Testis (tissue), 2 donors: ENCODE measurements at regions not wholly inside any gene's neighbourhood (a gene's known extent, or its start where the extent isn't known, plus 50 kb on each side); places are given as distances from the start of the nearest gene placed in this dataset.

Experiments
- DNase-seq: peaks from one replicate; pipeline ENCODE4 v3.0.0-alpha.2; 2019
- H3K27ac ChIP-seq, 2 donors: fragments of 200-600 bp; sonication (generic); one replicate each; pipeline ENCODE4 v1.5.1; 2019
- H3K27me3 ChIP-seq: fragments of 200-600 bp; sonication (generic); one replicate; pipeline ENCODE4 v1.5.1; 2019
- H3K36me3 ChIP-seq: fragments of 200-600 bp; sonication (generic); one replicate; pipeline ENCODE4 v1.5.1; 2017; ENCODE audit warnings: low read depth; ENCODE audit errors: missing control alignments
- H3K4me1 ChIP-seq: fragments of 200-600 bp; sonication (generic); one replicate; pipeline ENCODE4 v1.5.1; 2019
- H3K4me3 ChIP-seq, 2 donors: fragments of 200-600 bp; sonication (generic); one replicate each; pipeline ENCODE4 v1.5.1; 2017 to 2019
- H3K9me3 ChIP-seq: fragments of 200-600 bp; sonication (generic); one replicate; pipeline ENCODE4 v1.5.1; 2017
- CTCF ChIP-seq, 3 experiments: fragments of 450-650 bp in 2 of 3; fragments of 200-600 bp in 1 of 3; sonication (generic) in 1 of 3; IDR thresholded peaks; one replicate each; pipeline ENCODE4 v1.5.1; 2016 to 2019; ENCODE audit warnings: antibody characterized with exemption in 3 of 3, mild to moderate bottlenecking in 2 of 3, moderate library complexity in 1 of 3
- POLR2A ChIP-seq: fragments of 450-650 bp; IDR thresholded peaks from one replicate; pipeline ENCODE4 v1.6.1; 2017; ENCODE audit warnings: antibody characterized with exemption, mild to moderate bottlenecking, moderate library complexity
- WGBS, 2 donors: methylation state at CpG; one replicate each; pipeline ENCODE4 v1.1.5; 2018; 5-methylcytosine and 5-hydroxymethylcytosine counted together
- intact Hi-C: fragments of 100-400 bp; cut with DNase I; formaldehyde crosslinking; loops from one replicate; pipeline ENCODE4 v1.15.1; 2023; ENCODE audit warnings: low total_unique reads

GRCh38 chr10:124172181-124172916, 79.0 kb upstream of the CHST15 start:
- TF ChIP-seq POLR2A (no peak), CTCF (IDR thresholded peaks at IDR 0.05) (no peak)
- H3K36me3 ChIP-seq, result no peaks in the 10 kb centered on the region
- no peak overlapping the region for H3K27ac ChIP-seq
- H3K9me3 ChIP-seq, result no peaks in the 10 kb centered on the region
- WGBS, 2 donors, result 59 to 70% methylated on average over 18 to 19 of the region's 19 CpGs
- H3K4me3 ChIP-seq, result no peak overlapping the region
- intact Hi-C loops, result no loop called here
- H3K4me1 ChIP-seq, result peaks cover 3% of the 10 kb centered on the region
- no peak for DNase-seq
- H3K27me3 ChIP-seq, result no peaks in the 10 kb centered on the region

GRCh38 chr10:124171561-124171960, 78.2 kb upstream of the CHST15 start:
- TF ChIP-seq POLR2A (no peak), CTCF (IDR thresholded peaks at IDR 0.05) (no peak)

GRCh38 chr10:124170631-124171030, 77.2 kb upstream of the CHST15 start:
- TF ChIP-seq CTCF (IDR thresholded peaks at IDR 0.05) (no peak), POLR2A (no peak)
- H3K27me3 ChIP-seq, result no peaks in the 10 kb centered on the region
- intact Hi-C loops, result no loop called here
- WGBS, 2 donors, result 91 to 97% methylated on average over 7 of the region's 7 CpGs
- no peaks in the 10 kb centered on the region for H3K36me3 ChIP-seq
- no peak overlapping the region for H3K27ac ChIP-seq
- DNase-seq, result no peak
- no peaks in the 10 kb centered on the region for H3K9me3 ChIP-seq
- H3K4me3 ChIP-seq, result no peak overlapping the region
- no peaks in the 10 kb centered on the region for H3K4me1 ChIP-seq

More at GRCh38 chr10:124171561-124171960, 78.2 kb upstream of the CHST15 start:
- DNase-seq, result no peak
- H3K27me3 ChIP-seq, result no peaks in the 10 kb centered on the region
- H3K4me1 ChIP-seq, result peaks cover 3% of the 10 kb centered on the region
- H3K27ac ChIP-seq, result no peak overlapping the region
- intact Hi-C loops, result no loop called here
- WGBS, 2 donors, result 96 to 100% methylated on average over 1 to 2 of the region's 2 CpGs
- H3K4me3 ChIP-seq, result no peak overlapping the region
- H3K36me3 ChIP-seq, result no peaks in the 10 kb centered on the region
- no peaks in the 10 kb centered on the region for H3K9me3 ChIP-seq

- Histone ChIP-seq H3K9me3 (no peaks in the 10 kb centered on the region), H3K36me3 (no peaks in the 10 kb centered on the region), H3K4me1 (no peaks in the 10 kb centered on the region), H3K27me3 (no peaks in the 10 kb centered on the region), H3K4me3 (no peak overlapping the region), H3K27ac (no peak overlapping the region)
- intact Hi-C loops, result no loop called here
- 89 to 95% methylated on average over 17 of the region's 17 CpGs for WGBS, 2 donors
- no peak for DNase-seq
- TF ChIP-seq POLR2A (no peak), CTCF (IDR thresholded peaks at IDR 0.05) (no peak)
Observed at GRCh38 chr10:124168991-124169802, 75.8 kb upstream of the CHST15 start.
